SH-SY5Y (cell line): ENCODE measurements at regions not wholly inside any gene's neighbourhood (a gene's known extent, or its start where the extent isn't known, plus 50 kb on each side); places are given as distances from the start of the nearest gene placed in this dataset.

Experiments
- GATA2 ChIP-seq: IDR thresholded peaks from 2 replicates; pipeline ENCODE4 v1.6.1; 2011; ENCODE audit warnings: mild to moderate bottlenecking, low read depth, low read length
- GATA3 ChIP-seq: IDR thresholded peaks from 2 replicates; pipeline ENCODE4 v1.6.1; 2011; ENCODE audit warnings: low read depth, mild to moderate bottlenecking, low read length, moderate library complexity

GRCh38 chr2:108084311-108084710 lies 98.0 kb downstream of the SLC5A7 start:
- TF ChIP-seq GATA3, result no peak
- TF ChIP-seq GATA2, result no peak
